Breast epithelium (tissue), 3 donors: ENCODE measurements at regions not wholly inside any gene's neighbourhood (a gene's known extent, or its start where the extent isn't known, plus 50 kb on each side); places are given as distances from the start of the nearest gene placed in this dataset.

Experiments used
- CTCF ChIP-seq, 3 donors: fragments of 450-650 bp; IDR thresholded peaks; one replicate each; pipeline ENCODE4 v1.5.1; 2016 to 2017; ENCODE audit warnings: antibody characterized with exemption in 3 of 3, mild to moderate bottlenecking in 3 of 3, moderate library complexity in 3 of 3
- POLR2A ChIP-seq: fragments of 450-650 bp; IDR thresholded peaks from one replicate; pipeline ENCODE4 v1.6.1; 2016; ENCODE audit warnings: antibody characterized with exemption, mild to moderate bottlenecking, moderate library complexity

GRCh38 chr10:64090865-64091264, 569.7 kb downstream of the REEP3 start:
- TF ChIP-seq CTCF (IDR thresholded peaks at IDR 0.05): no peak
- no peak for TF ChIP-seq POLR2A
